ENCODE measurements at regions not wholly inside any gene's neighbourhood (a gene's known extent, or its start where the extent isn't known, plus 50 kb on each side); places are given as distances from the start of the nearest gene placed in this dataset.

- WGBS, 2 experiments (ENCODE audit: extremely low coverage in 1 of 2, insufficient coverage in 1 of 2, insufficient read length in 1 of 2, insufficient replicate concordance in 2 of 2, low coverage in 1 of 2, low lambda C conversion rate in 2 of 2, missing lambda C conversion rate in 1 of 2), result 95% methylated on average over 1 of the region's 1 CpG; no CpG with 5 or more reads in 1 of the 2 experiments
- CTCF ChIA-PET (ENCODE audit: partially characterized antibody), result interaction anchor here (3.1 kb wide), 1 partner anchor 7 kb away, joined by 12 read pairs; no protein-coding TSS in a partner anchor
- no peak for FAIRE-seq
Measured at GRCh38 chr4:159758061-159758460, 655.2 kb downstream of the RAPGEF2 start.

More at GRCh38 chr4:159758061-159758460, 655.2 kb downstream of the RAPGEF2 start:
- no peak overlapping the region for H2AK5ac ChIP-seq (ENCODE audit: low read depth, low read length)
- DNase-seq (ENCODE audit: low read depth in 1 of 2, low spot score in 2 of 2), result no peak
- H3K4me2 ChIP-seq (ENCODE audit: insufficient read depth in 1 of 2, low read depth in 2 of 2, low read length in 2 of 2), result no peak overlapping the region
- no peak overlapping the region for H2BK15ac ChIP-seq (ENCODE audit: low read length)
- H3K18ac ChIP-seq (ENCODE audit: extremely low read depth, low read length), result no peak overlapping the region
- no peak overlapping the region for H3K14ac ChIP-seq (ENCODE audit: insufficient read length)
- no peaks in the 10 kb centered on the region for H3K4me1 ChIP-seq (replicated peaks in 1 of 4; ENCODE audit: control insufficient read depth in 3 of 4, insufficient read depth in 4 of 4, low read length in 3 of 4)
- no peak overlapping the region for H4K8ac ChIP-seq (ENCODE audit: extremely low read depth, insufficient read depth, low read length)
- H3K56ac ChIP-seq (replicated peaks; ENCODE audit: insufficient read length, low read depth, low read length), result no peak overlapping the region
- H3K23me2 ChIP-seq (ENCODE audit: low read depth, low read length), result no peaks in the 10 kb centered on the region
- H2AFZ ChIP-seq (ENCODE audit: low read length), result no peak overlapping the region
- H3K79me2 ChIP-seq (ENCODE audit: control insufficient read depth in 1 of 2, insufficient read depth in 2 of 2, low read length in 2 of 2), result no peaks in the 10 kb centered on the region
- TF ChIP-seq TEAD4 (IDR thresholded peaks at IDR 0.05; ENCODE audit: low read depth, low read length) (no peak), RBBP5 (IDR thresholded peaks at IDR 0.05; ENCODE audit: borderline replicate concordance, low read depth, low read length) (no peak), SIX5 (IDR thresholded peaks at IDR 0.05; ENCODE audit: low read depth, low read length) (no peak), POLR2A (IDR thresholded peaks at IDR 0.05; ENCODE audit: control extremely low read depth in 1 of 2, low read depth in 2 of 2, low read length in 2 of 2) (no peak), SIRT6 (IDR thresholded peaks at IDR 0.05; ENCODE audit: low read length) (no peak), SRF (IDR thresholded peaks at IDR 0.05; ENCODE audit: low read depth, low read length) (no peak)
- peaks cover 10 to 11% of the 10 kb centered on the region in 2 experiments; a peak in 3 of 4 replicates for H3K9me3 ChIP-seq (ENCODE audit: insufficient read depth in 2 of 2, low read depth in 1 of 2, low read length in 1 of 2)
- POLR2A ChIA-PET (ENCODE audit: partially characterized antibody), result no interaction called here
- H2BK5ac ChIP-seq (ENCODE audit: low read depth, low read length), result no peak overlapping the region
- H3K27me3 ChIP-seq (replicated peaks in 1 of 4; ENCODE audit: control insufficient read depth in 3 of 4, extremely low read depth in 1 of 4, insufficient read depth in 3 of 4, low read length in 3 of 4), result no peaks in the 10 kb centered on the region
- no peaks in the 10 kb centered on the region for H3K36me3 ChIP-seq (ENCODE audit: control insufficient read depth in 2 of 4, insufficient read depth in 4 of 4, low read length in 3 of 4)
- no peaks in the 10 kb centered on the region for H3K79me1 ChIP-seq (ENCODE audit: low read depth, low read length)
- no peak overlapping the region for H3K27ac ChIP-seq (ENCODE audit: low read depth, low read length)
- no peak overlapping the region for H4K5ac ChIP-seq (ENCODE audit: insufficient read length, low read depth, low read length)
- H2BK120ac ChIP-seq (replicated peaks; ENCODE audit: low read depth, low read length), result no peak overlapping the region
- H3K9ac ChIP-seq (replicated peaks in 1 of 4; ENCODE audit: extremely low read depth in 1 of 4, low read depth in 3 of 4, low read length in 3 of 4), result no peak overlapping the region
- H3K4me3 ChIP-seq (ENCODE audit: extremely low read depth in 1 of 4, insufficient read depth in 2 of 4, low read depth in 3 of 4, low read length in 4 of 4), result no peak overlapping the region
- no peak overlapping the region for H2BK12ac ChIP-seq (ENCODE audit: low read depth, low read length)
- H3K4ac ChIP-seq (replicated peaks; ENCODE audit: insufficient read length, low read depth, low read length), result no peak overlapping the region
- no peak overlapping the region for H2BK20ac ChIP-seq (ENCODE audit: low read length)
- H3K23ac ChIP-seq (ENCODE audit: insufficient read length), result no peak overlapping the region
- no peaks in the 10 kb centered on the region for H4K20me1 ChIP-seq (replicated peaks in 1 of 2; ENCODE audit: control insufficient read depth in 1 of 2, insufficient read depth in 2 of 2, low read length in 2 of 2)
- no peak overlapping the region for H4K91ac ChIP-seq (replicated peaks; ENCODE audit: insufficient read length, low read length)

Measured in H1 (cell line).